ACHN (cell line): ENCODE measurements at regions not wholly inside any gene's neighbourhood (a gene's known extent, or its start where the extent isn't known, plus 50 kb on each side); places are given as distances from the start of the nearest gene placed in this dataset.
A peak's percentile ranks its signal among the peaks of the same experiment; 100 is the strongest.

Experiments used
- DNase-seq: peaks from one replicate; pipeline ENCODE4 v3.0.0-alpha.2; 2015
- in situ Hi-C: cut with HindIII; loops from 2 replicates; pipeline ENCODE4 v1.10.0; 2017; ENCODE audit warnings: low sequenced_read_pairs, low pct_ligation_motif_present, low pct_unique_long_range_greater_than_20kb

DNA sequence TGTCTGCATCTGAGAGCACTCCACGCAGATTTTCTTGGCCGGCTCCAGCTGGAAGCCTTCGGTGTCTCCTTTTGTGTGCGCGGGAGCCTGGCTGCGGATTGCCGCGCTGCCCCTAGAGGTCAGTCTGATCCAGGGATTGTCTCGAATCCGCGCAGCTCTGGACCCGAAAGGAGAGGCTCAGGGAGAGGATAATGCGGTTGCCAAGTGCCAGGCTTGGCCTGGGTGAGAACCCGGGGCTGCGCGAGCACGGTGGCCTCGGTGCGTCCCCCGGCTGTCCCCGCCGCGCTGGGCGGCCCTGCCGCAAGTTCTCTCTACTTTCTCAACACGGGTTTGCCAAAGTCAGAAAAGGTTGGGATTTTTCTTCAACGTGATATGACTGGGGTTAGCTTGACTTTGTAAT is 140.9 kb downstream of the ADCYAP1R1 start:
- peak; percentile 70 for DNase-seq
- in situ Hi-C loops: no loop called here

- in situ Hi-C loops: no loop called here
- no peak for DNase-seq
These were observed 138.8 kb downstream of the ADCYAP1R1 start for GRCh38 chr7:31190906-31191305.

- no peak for DNase-seq
- in situ Hi-C loops: no loop called here
These were observed 134.1 kb downstream of the ADCYAP1R1 start for GRCh38 chr7:31186202-31186601.

DNA sequence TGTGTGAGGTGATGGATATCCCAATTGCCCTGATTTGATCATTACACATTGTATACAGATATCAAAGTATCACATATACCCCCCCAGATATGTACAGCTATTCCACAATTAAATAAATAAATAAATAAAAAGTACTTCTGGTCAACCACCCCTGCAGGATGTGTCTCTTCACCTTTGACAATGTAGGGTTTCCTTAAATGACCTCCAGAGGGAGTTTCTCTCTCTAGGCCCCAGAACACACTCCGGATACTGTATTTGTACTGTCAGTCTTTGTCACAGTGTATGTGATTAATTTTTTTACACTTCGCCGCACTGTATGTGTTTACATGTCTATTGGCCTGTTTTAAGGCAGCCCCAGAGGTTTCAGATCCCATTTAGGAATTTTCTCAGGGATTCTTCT is 123.6 kb downstream of the ADCYAP1R1 start:
- in situ Hi-C loops: no loop called here

GRCh38 chr7:31171984-31172383 is 119.9 kb downstream of the ADCYAP1R1 start:
- in situ Hi-C loops: no loop called here
- DNase-seq: no peak

More for the DNA sequence above, 123.6 kb downstream of the ADCYAP1R1 start:
- DNase-seq: peak; percentile 23

DNA sequence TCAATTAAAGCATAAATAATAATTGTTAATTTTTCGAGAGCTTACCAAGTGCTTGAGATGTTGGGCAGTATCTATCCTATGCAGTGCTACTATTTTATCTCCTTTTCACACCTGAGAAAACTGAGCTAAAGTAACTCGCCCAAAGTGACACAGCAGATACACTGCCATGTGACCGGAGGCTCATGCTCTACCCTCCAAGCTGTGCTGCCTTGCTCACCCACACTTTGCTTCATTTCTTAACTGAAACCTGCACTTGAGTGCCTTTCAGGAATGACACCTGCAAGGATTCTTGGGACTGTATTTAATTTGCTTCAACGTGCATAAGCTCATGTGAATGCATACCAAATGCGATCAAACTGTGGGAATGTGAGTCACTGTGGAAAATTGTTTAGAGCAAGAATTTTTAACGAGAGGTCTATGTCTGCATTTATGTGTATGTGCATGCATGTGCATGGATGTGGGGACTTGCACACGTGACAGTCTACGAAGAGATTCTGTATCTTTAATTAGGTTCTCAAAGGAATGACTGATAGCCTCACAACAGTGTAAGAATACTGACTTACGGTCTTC is 119.2 kb downstream of the ADCYAP1R1 start:
- no peak for DNase-seq
- in situ Hi-C loops: no loop called here
